HG03575 (cell line): ENCODE measurements at regions not wholly inside any gene's neighbourhood (a gene's known extent, or its start where the extent isn't known, plus 50 kb on each side); places are given as distances from the start of the nearest gene placed in this dataset.
"Not testable (repeated sequence)": the region's sequence is repeated elsewhere in the genome, so short reads cannot be mapped to it uniquely, and the experiment has no call there.

ENCODE experiments used
- ATAC-seq: cut with Tn5 transposase; IDR thresholded peaks from one replicate; pipeline ENCODE4 v1.9.1; 2021; ENCODE audit not compliant: unreplicated experiment, insufficient number of reproducible peaks, low FRiP score; ENCODE audit errors: extremely low read depth

DNA sequence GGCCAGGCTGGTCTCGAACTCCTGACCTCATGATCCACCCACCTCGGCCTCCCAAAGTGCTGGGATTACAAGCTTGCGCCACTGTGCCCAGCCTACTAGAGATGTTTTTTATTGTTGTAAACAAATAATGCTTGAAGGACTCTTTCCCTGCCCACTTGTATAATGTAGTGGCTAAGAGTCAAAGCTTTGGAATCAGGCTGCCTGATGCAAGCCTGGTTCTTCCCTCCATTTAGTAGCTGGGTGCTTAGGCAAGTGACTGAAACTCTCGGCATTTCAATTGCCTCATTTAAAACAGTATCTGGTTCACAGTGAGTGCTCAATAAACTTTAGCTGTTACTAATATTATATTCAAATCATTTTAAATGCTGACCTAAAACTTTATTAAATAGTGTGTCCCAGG lies 144.2 kb upstream of the FOXN2 start:
- no peak for ATAC-seq

DNA sequence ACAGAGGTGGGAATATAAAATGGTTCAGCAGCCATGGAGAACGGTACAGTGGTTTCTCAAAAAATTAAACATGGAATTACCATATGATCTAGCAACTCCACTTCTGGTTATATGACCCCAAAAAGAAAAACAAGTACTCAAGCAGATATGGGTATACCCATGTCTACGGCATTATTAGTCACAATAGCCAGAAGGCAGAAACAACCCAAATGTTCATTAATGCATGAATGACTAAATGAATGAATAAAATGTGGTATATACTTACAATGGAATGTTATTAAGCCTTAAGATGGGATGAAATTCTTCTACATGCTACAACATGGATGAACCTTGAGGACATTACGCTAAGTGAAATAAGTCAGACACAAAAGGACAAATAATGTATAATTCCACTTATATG lies 141.3 kb upstream of the FOXN2 start:
- no peak for ATAC-seq

DNA sequence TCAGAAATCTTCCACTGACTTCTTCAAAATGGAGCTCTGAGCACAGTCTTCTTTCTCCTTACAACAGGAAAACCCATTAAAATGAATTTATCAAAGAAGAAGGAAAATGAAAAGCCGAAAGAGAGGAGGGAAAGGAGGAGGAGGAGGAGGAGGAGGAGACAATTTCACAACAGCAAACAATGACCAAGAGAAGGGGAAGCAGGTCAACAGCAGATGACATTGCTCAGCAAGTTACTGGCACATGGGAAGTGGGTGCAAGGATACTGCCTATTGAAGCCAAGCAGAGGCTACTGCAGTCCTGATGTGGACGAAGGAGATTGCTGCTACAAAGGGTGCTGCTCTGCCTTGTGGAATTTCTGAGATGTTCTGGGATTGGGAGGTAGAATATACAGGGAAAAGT lies 140.0 kb upstream of the FOXN2 start:
- no peak for ATAC-seq

DNA sequence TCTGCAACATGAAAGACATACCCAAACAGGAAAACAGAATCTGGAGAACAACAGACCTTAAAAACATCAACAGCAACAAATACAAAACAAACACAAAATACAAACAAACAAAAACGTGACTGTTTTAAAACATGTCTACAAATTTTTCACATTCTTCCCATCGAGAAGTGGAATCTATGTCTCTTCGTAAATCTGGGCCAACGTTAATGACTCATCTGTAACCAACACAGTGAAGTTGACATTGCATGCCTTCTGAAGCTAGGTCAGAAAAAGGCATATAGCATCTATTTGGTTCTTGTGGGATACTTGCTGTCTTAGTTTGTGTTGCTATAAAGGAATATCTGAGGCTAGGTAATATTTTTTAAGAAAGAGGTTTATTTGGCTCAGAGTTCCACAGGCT lies 139.2 kb upstream of the FOXN2 start:
- ATAC-seq, result no peak

GRCh38 chr2:48175656-48176055 lies 138.8 kb upstream of the FOXN2 start:
- ATAC-seq, result no peak

DNA sequence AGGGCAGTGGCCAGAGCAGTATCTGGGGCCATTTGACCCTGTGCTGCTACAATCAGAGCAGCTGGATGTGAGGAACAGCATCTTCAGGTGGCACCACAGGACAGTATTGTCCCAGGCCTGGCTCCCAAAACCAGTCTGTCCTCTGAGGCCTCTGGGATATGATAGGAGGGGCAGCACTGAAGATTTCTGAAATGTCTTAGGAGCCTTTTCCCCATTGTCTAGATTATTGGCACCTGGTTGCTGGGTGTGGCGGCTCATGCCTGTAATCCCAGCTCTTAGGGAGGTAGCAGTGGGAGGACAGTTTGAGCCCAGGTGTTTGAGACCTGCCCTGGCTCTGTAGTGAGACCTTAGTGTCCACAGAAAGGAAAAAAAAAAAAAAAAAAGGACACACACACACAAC lies 137.6 kb upstream of the FOXN2 start:
- no peak for ATAC-seq

- ATAC-seq, result no peak
Observed at GRCh38 chr2:48178611-48179010, 135.9 kb upstream of the FOXN2 start.

DNA sequence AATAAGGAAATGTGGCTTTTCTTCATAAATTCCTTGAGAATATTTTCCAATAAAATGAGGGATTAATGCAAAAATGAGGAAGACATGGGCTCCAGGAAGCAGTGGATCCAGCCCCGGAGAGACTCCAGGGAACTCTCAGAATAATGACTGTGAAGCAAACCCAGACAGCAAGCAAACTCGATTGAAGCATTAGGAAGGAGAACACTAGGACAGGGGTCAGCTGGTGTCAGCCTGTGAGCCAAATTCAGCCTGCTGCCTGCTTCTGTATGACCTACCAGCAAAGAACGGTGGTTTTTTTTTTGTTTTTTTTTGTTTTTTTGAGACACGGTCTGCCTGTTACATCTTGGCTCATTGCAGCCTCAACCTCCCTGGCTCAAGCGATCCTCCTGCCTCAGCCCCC lies 133.9 kb upstream of the FOXN2 start:
- ATAC-seq, result no peak

DNA sequence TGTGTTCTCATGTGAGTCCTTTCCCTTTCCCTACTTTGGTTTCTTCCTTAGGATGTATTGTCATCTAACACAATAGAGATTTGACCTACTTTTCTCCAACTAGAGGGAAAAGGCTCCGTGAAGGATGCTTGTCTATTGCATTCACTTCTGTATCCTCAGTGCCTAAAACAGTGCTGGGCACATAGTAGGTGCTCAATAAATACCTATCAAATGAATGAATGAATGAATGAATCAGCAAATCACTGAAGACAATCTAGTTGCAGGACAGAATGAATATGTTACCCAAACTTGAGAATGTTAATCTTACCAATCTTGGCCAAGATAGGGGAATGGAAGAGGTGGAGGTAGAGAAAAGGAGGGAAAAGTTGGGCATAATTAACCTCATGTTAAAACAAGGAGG lies 131.2 kb upstream of the FOXN2 start:
- ATAC-seq, result no peak

DNA sequence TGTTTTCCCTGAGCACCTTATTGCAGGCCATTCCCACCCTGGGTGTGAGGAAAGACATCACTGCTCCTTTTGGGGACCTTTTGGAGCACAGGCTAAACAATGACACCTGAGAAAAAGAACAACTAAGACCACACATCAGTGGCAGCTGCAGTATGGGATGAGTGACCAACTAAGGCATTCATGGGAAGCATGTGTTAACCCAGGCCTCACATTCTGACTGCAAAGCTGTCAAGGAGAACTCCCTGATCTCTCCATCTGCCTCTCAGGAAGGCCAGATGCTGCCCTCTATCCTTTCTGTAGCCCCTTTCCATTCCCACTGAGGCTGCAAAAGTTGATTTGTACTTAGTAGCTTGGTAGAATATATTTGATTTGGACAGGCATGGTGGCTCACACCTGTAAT lies 130.5 kb upstream of the FOXN2 start:
- no peak for ATAC-seq

GRCh38 chr2:48187503-48187902 lies 127.0 kb upstream of the FOXN2 start:
- no peak for ATAC-seq

DNA sequence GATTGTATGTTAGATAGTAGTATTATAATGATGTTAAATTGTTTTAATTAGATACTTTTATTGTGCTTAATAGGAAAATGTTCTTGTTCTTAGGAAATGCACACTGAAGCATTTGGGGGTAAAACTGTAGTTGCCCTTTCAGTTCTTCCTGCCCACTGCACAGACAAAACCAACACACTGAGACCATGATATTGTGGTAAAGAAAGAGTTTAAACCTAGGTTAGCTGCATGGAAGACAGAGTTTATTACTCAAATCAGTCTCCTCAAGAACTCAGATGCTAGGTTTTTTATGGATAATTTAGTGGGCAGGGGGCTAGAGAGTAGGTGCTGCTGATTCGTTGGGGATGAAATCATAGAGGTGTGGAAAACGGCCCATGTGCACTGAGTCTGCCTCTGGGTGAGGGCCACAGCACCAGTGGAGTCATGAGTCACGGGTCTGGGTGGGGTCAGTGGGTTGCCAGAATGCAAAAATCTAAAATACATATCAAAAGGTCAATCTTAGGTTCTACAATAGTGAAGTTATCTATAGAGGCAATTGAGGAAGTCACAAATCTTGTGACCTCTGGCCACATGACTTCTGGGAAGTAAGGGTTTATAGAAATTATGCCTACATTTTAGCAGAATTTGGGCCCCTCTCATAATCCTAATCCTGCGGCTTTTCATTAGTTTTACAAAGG lies 124.8 kb upstream of the FOXN2 start:
- ATAC-seq, result no peak

- ATAC-seq, result no peak
Observed at GRCh38 chr2:48190230-48190629, 124.3 kb upstream of the FOXN2 start.

- ATAC-seq, result no peak
Observed at GRCh38 chr2:48194641-48195040, 119.8 kb upstream of the FOXN2 start.

- ATAC-seq, result no peak
Observed at GRCh38 chr2:48195169-48195568, 119.3 kb upstream of the FOXN2 start.

DNA sequence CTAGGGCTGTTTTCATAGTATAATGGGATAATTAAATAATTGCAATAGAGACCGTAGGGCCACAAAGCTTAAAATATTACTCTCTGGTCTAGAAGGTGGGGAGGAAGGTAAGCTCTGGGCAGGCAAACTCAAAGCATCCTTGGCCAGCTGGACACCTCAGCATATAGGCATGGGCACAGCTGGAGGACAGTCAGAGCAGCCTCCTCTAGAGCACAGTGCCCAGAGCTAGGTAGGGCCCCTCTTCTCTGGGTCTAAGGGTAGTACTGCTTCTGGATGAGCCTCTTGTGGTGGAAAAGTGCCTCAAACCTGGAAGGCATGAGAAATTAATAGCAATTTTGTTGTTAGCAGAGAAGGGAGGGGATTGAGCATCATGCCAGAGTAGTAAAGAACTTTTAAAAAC lies 116.9 kb upstream of the FOXN2 start:
- no peak for ATAC-seq

GRCh38 chr2:48198371-48198770 lies 116.1 kb upstream of the FOXN2 start:
- ATAC-seq, result no peak

GRCh38 chr2:48199070-48199469 lies 115.4 kb upstream of the FOXN2 start:
- no peak for ATAC-seq

DNA sequence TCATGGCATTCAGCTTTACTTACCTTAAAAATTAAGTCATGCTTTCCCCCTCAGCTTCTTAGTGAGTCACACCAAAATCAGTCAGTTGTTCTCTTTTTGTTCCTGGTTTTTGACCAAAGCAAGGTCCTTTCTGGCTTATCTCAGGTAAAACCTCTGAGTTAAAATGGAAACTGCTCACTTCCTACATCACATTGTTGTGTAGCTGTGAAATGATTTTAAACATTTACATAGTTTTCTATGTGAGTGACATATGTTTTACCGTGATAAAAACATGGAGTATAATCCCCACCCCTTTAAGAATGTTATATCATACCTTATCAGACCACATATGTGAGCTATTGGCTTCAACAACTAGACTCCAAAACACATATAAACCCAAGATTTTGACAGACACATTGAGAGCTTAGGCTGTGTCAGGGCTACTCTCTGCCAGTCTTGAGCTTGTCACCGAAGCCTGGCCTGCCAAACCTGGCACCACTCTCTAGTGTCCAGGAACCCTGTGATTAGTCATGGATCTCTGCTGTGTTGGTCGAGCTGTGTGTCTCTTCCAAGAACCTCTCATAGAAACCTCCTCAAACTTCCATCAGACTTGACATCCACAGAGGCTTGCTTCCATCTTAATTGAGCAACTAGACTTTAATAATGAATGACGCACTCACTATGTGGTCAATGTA lies 113.7 kb upstream of the FOXN2 start:
- no peak for ATAC-seq

DNA sequence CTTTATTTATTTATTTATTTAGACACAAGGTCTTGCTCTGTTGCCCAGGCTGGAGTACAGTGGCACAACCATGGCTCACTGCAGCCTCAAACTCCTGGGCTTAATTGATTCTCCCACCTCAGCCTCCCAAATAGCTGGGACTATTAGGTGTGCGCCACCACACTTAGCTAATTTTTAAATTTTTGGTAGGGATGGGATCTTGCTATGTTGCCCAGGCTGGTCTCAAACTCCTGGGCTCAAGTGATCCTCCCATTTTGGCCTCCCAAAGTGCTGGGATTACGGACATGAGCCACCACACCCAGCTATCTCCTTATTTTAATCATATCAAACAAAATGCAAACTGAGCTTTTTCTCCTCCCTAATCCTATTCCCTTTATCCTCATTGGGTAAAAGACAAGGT lies 113.0 kb upstream of the FOXN2 start:
- ATAC-seq, result not testable (repeated sequence)
